ENCODE measurements at regions not wholly inside any gene's neighbourhood (a gene's known extent, or its start where the extent isn't known, plus 50 kb on each side); places are given as distances from the start of the nearest gene placed in this dataset.
"Not testable (repeated sequence)": the region's sequence is repeated elsewhere in the genome, so short reads cannot be mapped to it uniquely, and the experiment has no call there.

- no peak overlapping the region for H3K27ac ChIP-seq
- TF ChIP-seq, protein P1, sequence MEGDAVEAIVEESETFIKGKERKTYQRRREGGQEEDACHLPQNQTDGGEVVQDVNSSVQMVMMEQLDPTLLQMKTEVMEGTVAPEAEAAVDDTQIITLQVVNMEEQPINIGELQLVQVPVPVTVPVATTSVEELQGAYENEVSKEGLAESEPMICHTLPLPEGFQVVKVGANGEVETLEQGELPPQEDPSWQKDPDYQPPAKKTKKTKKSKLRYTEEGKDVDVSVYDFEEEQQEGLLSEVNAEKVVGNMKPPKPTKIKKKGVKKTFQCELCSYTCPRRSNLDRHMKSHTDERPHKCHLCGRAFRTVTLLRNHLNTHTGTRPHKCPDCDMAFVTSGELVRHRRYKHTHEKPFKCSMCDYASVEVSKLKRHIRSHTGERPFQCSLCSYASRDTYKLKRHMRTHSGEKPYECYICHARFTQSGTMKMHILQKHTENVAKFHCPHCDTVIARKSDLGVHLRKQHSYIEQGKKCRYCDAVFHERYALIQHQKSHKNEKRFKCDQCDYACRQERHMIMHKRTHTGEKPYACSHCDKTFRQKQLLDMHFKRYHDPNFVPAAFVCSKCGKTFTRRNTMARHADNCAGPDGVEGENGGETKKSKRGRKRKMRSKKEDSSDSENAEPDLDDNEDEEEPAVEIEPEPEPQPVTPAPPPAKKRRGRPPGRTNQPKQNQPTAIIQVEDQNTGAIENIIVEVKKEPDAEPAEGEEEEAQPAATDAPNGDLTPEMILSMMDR (conservative IDR thresholded peaks at IDR 0.05) = no peak
Measured at GRCh38 chr11:22444076-22444475, 105.9 kb downstream of the SLC17A6 start.

DNA sequence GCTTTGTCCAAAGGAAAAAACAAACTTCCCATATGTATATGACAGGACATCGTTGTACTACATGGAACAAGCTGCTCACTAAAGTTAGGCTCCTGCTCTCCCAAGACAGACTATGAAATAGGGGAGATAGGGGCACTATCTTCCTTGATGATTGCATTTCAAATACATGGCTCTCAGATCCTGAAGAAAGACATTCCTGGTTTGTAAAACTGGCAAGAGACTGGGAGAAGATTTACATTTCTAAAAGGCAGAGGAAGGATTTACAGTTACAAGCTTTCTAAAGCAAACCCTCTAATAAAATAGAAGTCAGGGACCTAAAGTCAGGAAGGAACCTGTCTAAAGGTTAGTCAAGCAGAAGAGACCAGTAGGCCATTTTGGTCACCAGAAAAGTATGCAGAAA lies 103.7 kb downstream of the SLC17A6 start:
- no peak overlapping the region for H3K27ac ChIP-seq
- TF ChIP-seq, protein P1 (conservative IDR thresholded peaks at IDR 0.05) = no peak

GRCh38 chr11:22435582-22435981 lies 97.4 kb downstream of the SLC17A6 start:
- not testable (repeated sequence) for H3K27ac ChIP-seq

DNA sequence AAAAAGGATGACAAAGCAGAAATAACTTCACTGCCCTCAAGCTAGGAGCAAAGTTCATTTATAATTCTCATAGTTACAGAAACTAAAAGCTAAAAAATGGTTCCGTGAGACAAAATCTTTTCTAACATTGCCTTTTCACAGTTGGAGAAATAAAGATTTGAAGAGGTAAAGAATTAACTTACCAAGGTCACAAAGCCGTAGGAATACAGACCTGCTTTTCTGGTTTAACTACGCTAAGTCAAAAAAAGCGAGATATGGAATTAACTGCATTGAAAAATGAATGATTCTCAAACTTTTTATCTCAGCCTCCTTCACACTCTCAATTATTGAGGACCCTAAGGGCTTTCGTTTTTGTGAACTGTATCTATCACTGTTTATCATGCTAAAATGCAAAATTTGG lies 95.3 kb downstream of the SLC17A6 start:
- no peak overlapping the region for H3K27ac ChIP-seq
- TF ChIP-seq, protein P1 (conservative IDR thresholded peaks at IDR 0.05) = no peak

DNA sequence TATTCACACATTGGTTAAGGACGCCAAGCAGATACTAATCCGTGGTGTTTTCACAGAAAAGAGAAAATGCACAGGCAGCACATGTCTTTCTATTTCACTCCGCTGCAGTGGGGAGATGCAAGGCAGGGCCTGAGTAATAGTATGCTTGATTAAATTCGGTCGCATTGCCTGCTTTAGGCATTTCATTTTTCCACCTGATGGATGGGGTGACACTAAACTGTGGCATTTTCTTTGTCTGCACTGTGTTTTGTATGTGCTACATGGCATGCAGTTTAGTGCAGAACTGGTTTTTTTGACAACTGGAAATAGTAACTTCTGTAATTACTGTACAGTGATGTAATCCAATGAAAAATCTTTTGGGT lies 94.9 kb downstream of the SLC17A6 start:
- TF ChIP-seq, protein P1 (conservative IDR thresholded peaks at IDR 0.05) = no peak
- no peak overlapping the region for H3K27ac ChIP-seq

- TF ChIP-seq, protein P1 (conservative IDR thresholded peaks at IDR 0.05) = no peak
- H3K27ac ChIP-seq = no peak overlapping the region
Measured at GRCh38 chr11:22432291-22433093, 94.3 kb downstream of the SLC17A6 start.

DNA sequence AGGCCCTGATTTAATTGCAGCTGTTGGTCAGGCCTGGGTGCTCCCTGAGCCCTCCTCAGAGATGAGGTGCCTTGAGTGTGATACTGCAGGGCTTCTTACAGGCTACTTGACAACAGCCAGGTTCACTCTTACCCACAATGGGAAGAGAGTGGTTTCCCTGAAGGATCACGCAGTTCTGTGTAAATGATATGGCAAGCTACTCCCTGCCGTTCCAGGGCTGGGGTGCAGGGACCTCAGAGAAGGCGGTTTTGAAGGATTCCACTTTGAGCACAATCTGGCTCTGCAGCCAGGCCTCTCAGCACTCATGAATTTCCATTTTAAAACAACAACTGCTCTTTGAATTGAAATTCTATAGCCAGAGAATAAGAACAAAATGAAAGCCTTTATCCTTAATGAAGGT lies 92.9 kb downstream of the SLC17A6 start:
- no peak overlapping the region for H3K27ac ChIP-seq
- TF ChIP-seq, protein P1 (conservative IDR thresholded peaks at IDR 0.05) = no peak

DNA sequence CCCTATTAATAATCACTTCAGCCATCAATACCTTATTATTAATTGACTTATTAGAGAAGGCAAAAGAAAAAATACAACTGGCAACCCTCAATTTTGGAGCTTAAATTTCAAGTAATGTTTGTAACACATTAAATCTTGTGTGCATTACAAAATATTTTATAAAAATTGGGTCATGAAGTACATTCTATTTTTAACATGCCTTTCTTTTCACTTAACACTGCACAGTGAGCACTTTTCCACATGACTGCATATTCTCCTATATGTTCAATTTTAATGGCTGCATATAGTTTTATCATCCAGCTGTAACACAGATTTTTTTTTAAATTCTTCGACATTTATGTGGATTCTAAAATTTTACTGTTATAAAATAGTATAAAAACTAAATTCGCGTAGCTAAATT lies 92.5 kb downstream of the SLC17A6 start:
- TF ChIP-seq, protein P1 (conservative IDR thresholded peaks at IDR 0.05) = no peak
- H3K27ac ChIP-seq = no peak overlapping the region
